ENCODE measurements at regions not wholly inside any gene's neighbourhood (a gene's known extent, or its start where the extent isn't known, plus 50 kb on each side); places are given as distances from the start of the nearest gene placed in this dataset.

DNA sequence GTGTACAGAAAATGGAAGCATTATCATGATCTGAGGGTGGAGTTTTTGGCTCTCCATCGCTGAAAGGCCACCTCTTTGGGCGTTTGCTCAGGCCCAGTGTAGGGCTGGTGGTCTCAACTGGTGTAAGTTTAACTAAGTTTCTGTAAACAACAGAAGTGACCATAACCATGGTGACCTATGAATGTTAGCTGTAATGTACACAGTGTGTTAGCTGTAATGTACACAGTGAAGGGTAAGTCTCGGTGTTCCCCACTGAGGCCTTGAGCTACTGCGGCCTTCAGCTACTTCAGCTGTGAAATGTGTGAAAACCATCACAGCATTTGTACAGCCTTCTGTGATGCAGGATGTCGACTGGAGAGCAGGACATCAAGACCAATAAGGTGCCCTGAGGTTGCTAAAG lies 185.2 kb downstream of the MYLK4 start:
- no peak for FAIRE-seq
- H3K27me3 ChIP-seq (ENCODE audit: control insufficient read depth, insufficient read depth, low read length): no peaks in the 10 kb centered on the region
- no peak overlapping the region for H3K4me3 ChIP-seq (ENCODE audit: low read length in 3 of 3)
- intact Hi-C loops (cut with DNase I): no loop called here
- H3K27ac ChIP-seq (ENCODE audit: low read depth in 2 of 2, low read length in 2 of 2): no peak overlapping the region
- no peaks in the 10 kb centered on the region for H3K9me3 ChIP-seq (ENCODE audit: control insufficient read depth in 2 of 3, insufficient read depth in 1 of 3, low read length in 3 of 3)
- TF ChIP-seq, protein P1, sequence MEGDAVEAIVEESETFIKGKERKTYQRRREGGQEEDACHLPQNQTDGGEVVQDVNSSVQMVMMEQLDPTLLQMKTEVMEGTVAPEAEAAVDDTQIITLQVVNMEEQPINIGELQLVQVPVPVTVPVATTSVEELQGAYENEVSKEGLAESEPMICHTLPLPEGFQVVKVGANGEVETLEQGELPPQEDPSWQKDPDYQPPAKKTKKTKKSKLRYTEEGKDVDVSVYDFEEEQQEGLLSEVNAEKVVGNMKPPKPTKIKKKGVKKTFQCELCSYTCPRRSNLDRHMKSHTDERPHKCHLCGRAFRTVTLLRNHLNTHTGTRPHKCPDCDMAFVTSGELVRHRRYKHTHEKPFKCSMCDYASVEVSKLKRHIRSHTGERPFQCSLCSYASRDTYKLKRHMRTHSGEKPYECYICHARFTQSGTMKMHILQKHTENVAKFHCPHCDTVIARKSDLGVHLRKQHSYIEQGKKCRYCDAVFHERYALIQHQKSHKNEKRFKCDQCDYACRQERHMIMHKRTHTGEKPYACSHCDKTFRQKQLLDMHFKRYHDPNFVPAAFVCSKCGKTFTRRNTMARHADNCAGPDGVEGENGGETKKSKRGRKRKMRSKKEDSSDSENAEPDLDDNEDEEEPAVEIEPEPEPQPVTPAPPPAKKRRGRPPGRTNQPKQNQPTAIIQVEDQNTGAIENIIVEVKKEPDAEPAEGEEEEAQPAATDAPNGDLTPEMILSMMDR (IDR thresholded peaks at IDR 0.05; ENCODE audit: borderline replicate concordance, extremely low read depth, insufficient read depth): no peak
- no peaks in the 10 kb centered on the region for H3K36me3 ChIP-seq (ENCODE audit: control insufficient read depth in 2 of 3, insufficient read depth in 3 of 3, low read length in 3 of 3)
- H3K9ac ChIP-seq (ENCODE audit: low read length in 3 of 3): no peak overlapping the region
- DNase-seq: no peak
- H3K4me1 ChIP-seq (ENCODE audit: control insufficient read depth in 2 of 3, insufficient read depth in 2 of 3, low read depth in 1 of 3, low read length in 3 of 3): peaks cover under 1 to 9% (median 3%) of the 10 kb centered on the region in 3 donors

DNA sequence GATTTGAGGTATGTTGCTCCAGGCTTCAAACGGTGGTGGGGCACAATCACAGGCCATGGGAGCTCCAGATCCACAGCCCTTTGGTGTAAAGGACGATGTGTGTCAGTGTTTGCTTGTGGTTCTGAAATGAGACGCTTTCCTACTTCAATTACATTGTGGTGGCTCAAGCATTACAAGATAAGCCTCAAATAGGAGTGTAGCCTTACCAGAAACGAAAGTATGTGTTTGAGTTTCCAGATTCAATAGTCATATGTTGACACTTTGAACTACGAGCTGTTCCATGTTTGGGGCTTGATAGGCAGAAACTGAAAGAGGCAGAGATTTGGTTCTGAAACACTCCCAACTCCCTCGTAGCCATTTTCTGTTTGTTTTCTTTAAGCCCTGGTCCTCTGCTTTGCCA lies 187.1 kb downstream of the MYLK4 start:
- intact Hi-C loops (cut with DNase I): no loop called here
- TF ChIP-seq, protein P1 (IDR thresholded peaks at IDR 0.05; ENCODE audit: borderline replicate concordance, extremely low read depth, insufficient read depth): no peak
- Histone ChIP-seq H3K27me3 (ENCODE audit: control insufficient read depth, insufficient read depth, low read length) (no peaks in the 10 kb centered on the region), H3K27ac (ENCODE audit: low read depth in 2 of 2, low read length in 2 of 2) (no peak overlapping the region), H3K9me3 (ENCODE audit: control insufficient read depth in 2 of 3, insufficient read depth in 1 of 3, low read length in 3 of 3) (no peaks in the 10 kb centered on the region), H3K9ac (ENCODE audit: low read length in 3 of 3) (no peak overlapping the region), H3K4me3 (ENCODE audit: low read length in 3 of 3) (no peak overlapping the region), H3K36me3 (ENCODE audit: control insufficient read depth in 2 of 3, insufficient read depth in 3 of 3, low read length in 3 of 3) (no peaks in the 10 kb centered on the region), H3K4me1 (ENCODE audit: control insufficient read depth in 2 of 3, insufficient read depth in 2 of 3, low read depth in 1 of 3, low read length in 3 of 3) (peaks cover 3 to 13% (median 6%) of the 10 kb centered on the region in 3 donors)
- FAIRE-seq: no peak
- DNase-seq: peak in 1 of 5 donors; percentile 48

DNA sequence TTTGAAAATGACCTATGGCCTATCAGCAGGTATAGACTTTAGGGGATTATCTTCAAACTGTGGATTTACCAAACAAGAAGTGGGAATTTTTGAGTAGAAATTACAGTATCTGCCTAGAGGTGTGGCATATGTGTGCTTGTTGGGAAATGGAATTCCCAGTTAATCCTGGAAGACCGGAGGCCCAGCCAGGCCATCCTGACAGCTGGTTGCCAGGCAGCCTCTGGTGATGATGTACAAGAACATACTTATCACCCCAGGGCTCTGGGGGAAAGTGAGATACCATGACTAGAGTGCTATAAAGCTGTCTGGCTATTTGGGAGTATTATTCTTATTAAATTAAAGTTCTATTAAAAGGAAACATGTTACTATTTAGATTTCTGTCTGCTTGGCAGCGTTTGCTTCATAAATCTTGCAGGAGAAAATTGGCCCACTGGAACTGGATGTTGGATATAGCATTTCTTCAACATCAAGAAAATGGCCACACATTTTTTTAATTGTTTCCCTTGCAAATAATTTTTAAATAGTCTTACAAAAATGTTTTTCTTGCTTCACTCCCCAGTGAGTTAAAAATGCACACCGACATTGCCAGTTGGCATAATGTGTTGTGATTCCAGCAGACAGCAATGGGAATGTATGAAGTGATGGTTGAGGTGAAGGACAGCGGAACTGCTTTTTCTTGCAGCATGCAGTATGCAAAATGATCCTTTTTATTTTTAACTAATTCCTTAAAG lies 187.8 kb downstream of the MYLK4 start:
- no peak for FAIRE-seq
- no peak overlapping the region for H3K27ac ChIP-seq (ENCODE audit: low read depth in 2 of 2, low read length in 2 of 2)
- H3K27me3 ChIP-seq (ENCODE audit: control insufficient read depth, insufficient read depth, low read length): no peaks in the 10 kb centered on the region
- H3K36me3 ChIP-seq (ENCODE audit: control insufficient read depth in 2 of 3, insufficient read depth in 3 of 3, low read length in 3 of 3): no peaks in the 10 kb centered on the region
- intact Hi-C loops (cut with DNase I): no loop called here
- H3K9me3 ChIP-seq (ENCODE audit: control insufficient read depth in 2 of 3, insufficient read depth in 1 of 3, low read length in 3 of 3): no peaks in the 10 kb centered on the region
- peak in 2 of 5 donors; percentile 28 to 59 for DNase-seq
- H3K4me3 ChIP-seq (ENCODE audit: low read length in 3 of 3): no peak overlapping the region
- H3K9ac ChIP-seq (ENCODE audit: low read length in 3 of 3): no peak overlapping the region
- TF ChIP-seq, protein P1 (IDR thresholded peaks at IDR 0.05; ENCODE audit: borderline replicate concordance, extremely low read depth, insufficient read depth): no peak
- H3K4me1 ChIP-seq (ENCODE audit: control insufficient read depth in 2 of 3, insufficient read depth in 2 of 3, low read depth in 1 of 3, low read length in 3 of 3): peaks cover 3 to 13% (median 6%) of the 10 kb centered on the region in 3 donors

Data from kidney (tissue), 13 donors.